ENCODE measurements at regions not wholly inside any gene's neighbourhood (a gene's known extent, or its start where the extent isn't known, plus 50 kb on each side); places are given as distances from the start of the nearest gene placed in this dataset.

DNA sequence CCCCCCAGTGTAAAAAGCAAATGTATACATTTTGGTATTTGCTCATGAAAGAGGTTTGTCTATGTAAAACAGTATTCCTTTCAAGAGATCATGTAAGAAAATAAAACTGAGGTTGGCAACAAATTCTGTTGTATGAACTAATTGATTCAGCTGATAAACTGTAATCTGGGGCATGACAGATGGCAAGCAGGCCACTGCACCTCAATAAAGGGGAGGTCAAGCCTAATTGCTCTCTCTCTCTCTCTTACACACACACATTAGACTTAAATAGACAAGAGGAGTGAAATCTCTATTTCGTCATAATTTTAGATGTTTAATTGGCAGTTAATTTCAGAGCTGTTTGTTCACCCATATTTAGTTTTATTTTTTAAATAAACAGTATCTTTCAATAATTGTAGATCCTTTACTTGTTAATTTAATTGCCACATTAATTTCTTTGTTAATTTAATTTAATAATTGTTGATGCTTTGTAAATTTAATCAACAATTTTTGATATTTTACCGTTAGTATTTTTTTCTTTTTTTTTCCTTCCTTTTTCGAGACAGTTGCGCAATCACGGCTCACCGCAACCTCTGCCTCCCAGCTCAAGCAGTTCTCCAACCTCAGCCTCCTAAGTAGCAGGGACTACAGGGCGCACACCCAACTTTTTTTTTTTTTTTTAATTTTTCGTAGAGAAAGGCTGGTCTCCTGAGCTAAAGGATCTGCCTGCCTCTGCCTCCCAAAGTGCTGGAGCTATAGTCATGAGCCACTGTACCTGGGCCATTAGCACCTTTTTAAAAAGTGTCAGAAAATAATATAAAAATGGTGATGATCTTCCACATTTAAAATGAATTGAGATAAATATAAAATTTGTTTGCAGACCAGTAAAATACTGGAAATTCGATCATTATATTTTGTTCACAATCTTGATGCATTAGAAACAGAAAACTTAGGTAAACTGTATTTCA lies 577.7 kb downstream of the SLC16A7 start:
- TF ChIP-seq, protein P1, sequence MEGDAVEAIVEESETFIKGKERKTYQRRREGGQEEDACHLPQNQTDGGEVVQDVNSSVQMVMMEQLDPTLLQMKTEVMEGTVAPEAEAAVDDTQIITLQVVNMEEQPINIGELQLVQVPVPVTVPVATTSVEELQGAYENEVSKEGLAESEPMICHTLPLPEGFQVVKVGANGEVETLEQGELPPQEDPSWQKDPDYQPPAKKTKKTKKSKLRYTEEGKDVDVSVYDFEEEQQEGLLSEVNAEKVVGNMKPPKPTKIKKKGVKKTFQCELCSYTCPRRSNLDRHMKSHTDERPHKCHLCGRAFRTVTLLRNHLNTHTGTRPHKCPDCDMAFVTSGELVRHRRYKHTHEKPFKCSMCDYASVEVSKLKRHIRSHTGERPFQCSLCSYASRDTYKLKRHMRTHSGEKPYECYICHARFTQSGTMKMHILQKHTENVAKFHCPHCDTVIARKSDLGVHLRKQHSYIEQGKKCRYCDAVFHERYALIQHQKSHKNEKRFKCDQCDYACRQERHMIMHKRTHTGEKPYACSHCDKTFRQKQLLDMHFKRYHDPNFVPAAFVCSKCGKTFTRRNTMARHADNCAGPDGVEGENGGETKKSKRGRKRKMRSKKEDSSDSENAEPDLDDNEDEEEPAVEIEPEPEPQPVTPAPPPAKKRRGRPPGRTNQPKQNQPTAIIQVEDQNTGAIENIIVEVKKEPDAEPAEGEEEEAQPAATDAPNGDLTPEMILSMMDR (IDR thresholded peaks at IDR 0.05; ENCODE audit: borderline replicate concordance, insufficient read depth, low read depth, low read length), result no peak
- no peak overlapping the region for H3K4me3 ChIP-seq (ENCODE audit: low read depth, low read length)

DNA sequence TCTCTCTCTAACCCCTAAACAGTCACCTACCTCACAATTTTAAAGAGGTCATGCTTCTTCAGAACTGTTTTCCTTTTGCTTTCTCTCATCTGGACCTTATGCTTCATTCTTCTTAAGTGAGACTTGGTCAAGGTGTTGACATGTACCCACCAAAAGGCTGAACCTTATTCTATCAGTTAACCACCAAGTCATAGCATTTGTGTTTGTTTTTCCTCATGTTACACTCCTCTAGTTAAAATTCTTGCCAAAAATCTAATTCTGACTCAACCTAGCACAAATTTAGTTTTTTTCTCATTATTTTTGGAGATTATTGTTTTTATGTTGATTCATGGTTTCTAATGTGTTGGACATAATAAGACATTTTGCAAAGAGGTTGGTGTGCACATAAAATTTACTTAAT lies 578.6 kb downstream of the SLC16A7 start:
- H3K4me3 ChIP-seq (ENCODE audit: low read depth, low read length), result no peak overlapping the region
- TF ChIP-seq, protein P1 (IDR thresholded peaks at IDR 0.05; ENCODE audit: borderline replicate concordance, insufficient read depth, low read depth, low read length), result no peak

DNA sequence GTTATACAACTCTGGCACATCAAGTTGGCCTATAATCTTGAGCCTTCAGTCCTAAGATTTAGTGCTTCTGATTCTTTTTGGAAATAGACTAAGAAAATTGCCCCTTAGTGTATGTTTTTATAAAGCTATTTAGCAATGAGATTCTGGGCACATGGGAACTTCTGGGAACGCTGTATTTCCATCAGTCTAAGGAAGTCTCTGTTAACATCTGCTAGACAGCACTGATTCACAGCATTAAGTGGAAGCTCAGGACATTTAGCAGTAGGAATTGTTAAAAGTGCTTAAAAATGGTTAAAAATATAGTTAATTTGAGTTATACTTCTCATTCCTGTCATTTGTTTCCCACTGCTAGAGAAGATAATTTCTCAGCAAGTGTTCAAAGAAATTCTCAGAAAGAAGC lies 579.1 kb downstream of the SLC16A7 start:
- TF ChIP-seq, protein P1 (IDR thresholded peaks at IDR 0.05; ENCODE audit: borderline replicate concordance, insufficient read depth, low read depth, low read length), result no peak
- no peak overlapping the region for H3K4me3 ChIP-seq (ENCODE audit: low read depth, low read length)

DNA sequence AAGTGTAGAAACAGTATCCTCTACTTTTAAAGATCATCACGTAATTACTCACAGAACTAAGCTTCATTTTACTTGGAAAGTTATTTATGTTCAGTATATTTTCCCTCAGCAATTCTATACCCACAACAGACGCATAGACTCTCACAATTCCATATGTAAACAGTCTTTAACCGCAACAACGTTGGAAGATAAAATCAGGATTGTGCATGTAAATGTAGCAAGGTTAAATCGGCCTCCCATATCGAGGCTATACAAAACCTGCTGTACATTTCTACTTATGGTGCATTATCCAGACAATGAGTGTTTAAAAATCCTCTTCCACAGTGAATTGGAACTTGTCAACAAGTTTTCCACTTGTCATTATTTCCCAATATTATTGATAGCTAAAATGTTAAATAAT lies 581.1 kb downstream of the SLC16A7 start:
- TF ChIP-seq, protein P1 (IDR thresholded peaks at IDR 0.05; ENCODE audit: borderline replicate concordance, insufficient read depth, low read depth, low read length), result no peak
- no peak overlapping the region for H3K4me3 ChIP-seq (ENCODE audit: low read depth, low read length)

DNA sequence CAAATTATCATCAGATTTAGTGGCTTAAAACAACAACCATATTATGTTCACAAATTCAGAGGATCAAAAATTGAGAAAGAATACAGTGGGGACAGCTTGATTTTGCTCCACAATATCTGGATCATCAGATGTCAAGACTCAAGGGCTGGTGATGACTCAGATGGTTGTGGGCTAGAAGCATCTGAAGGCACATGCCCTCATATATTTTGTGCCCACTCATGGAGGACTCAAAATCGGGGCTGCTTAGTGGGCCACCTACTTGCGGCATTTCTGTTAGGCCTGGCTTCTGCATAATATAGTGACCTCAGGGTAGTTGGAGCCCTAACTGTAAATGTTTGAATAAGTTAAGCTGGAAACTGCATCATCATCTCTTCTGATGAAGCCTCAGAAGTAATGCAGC lies 584.5 kb downstream of the SLC16A7 start:
- no peak overlapping the region for H3K4me3 ChIP-seq (ENCODE audit: low read depth, low read length)
- TF ChIP-seq, protein P1 (IDR thresholded peaks at IDR 0.05; ENCODE audit: borderline replicate concordance, insufficient read depth, low read depth, low read length), result no peak

DNA sequence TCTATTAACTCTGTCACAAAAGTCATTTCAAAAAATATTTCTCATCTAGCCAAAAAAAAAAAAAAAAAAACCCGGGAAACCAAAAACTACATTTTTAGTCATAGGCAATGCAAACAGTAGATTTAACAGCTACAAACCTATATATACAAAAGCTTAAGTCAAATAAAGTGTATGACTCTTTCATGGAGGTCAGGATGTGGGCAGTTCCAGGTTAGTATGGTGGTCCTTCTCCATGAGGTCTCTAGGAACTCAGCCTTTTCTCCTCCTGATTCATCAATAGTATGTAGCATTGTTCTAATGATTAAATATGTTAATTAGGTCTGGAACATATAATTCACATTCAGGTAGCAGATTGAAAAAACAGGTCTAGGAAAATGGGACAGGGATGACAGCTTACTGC lies 586.5 kb downstream of the SLC16A7 start:
- H3K4me3 ChIP-seq (ENCODE audit: low read depth, low read length), result no peak overlapping the region

More for the DNA sequence above, 586.5 kb downstream of the SLC16A7 start:
- TF ChIP-seq, protein P1 (IDR thresholded peaks at IDR 0.05; ENCODE audit: borderline replicate concordance, insufficient read depth, low read depth, low read length), result no peak

Measured in GM12875 (cell line).